ENCODE measurements at regions not wholly inside any gene's neighbourhood (a gene's known extent, or its start where the extent isn't known, plus 50 kb on each side); places are given as distances from the start of the nearest gene placed in this dataset.
A peak's percentile ranks its signal among the peaks of the same experiment; 100 is the strongest.

DNA sequence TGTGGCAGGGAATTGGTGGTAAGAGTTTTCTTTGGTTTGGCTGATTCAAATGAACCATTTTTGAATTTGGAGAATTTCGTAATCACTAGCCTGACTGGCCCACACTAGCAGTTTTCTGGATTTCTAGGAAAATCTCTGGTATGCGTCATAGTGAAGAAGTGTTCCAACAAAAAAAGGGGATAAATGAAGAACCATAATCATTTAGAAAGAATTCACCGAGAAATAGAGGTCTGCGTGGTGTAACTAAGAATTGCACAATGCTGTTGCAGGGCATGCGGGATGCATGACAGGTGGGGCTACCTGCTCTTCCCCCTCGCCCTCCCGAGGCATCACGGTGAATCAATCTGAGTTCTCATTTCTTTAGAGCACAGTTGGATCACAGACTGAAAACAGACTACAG is 232.3 kb upstream of the PAPPA start:
- no peaks in the 10 kb centered on the region for H3K36me3 ChIP-seq
- peaks cover 0 to 12% (median 0%) of the 10 kb centered on the region in 12 donors for H3K4me1 ChIP-seq
- no peak overlapping the region for H3K4me3 ChIP-seq
- H3K9me3 ChIP-seq: peaks cover 0 to 5% (median 0%) of the 10 kb centered on the region in 12 donors
- DNase-seq: no peak
- intact Hi-C loops (cut with DNase I): loop anchor here in 1 of 10 donors (10.0 kb wide), 1 partner anchor 164 kb away; no protein-coding TSS in a partner anchor
- no peaks in the 10 kb centered on the region for H3K27me3 ChIP-seq
- no peak overlapping the region for H3K27ac ChIP-seq
- WGBS, 4 donors: 79 to 88% (median 85%) methylated on average over 8 of the region's 8 CpGs
- peak in 2 of 4 donors; percentile 8 to 23 for ATAC-seq
- TF ChIP-seq, protein P1, sequence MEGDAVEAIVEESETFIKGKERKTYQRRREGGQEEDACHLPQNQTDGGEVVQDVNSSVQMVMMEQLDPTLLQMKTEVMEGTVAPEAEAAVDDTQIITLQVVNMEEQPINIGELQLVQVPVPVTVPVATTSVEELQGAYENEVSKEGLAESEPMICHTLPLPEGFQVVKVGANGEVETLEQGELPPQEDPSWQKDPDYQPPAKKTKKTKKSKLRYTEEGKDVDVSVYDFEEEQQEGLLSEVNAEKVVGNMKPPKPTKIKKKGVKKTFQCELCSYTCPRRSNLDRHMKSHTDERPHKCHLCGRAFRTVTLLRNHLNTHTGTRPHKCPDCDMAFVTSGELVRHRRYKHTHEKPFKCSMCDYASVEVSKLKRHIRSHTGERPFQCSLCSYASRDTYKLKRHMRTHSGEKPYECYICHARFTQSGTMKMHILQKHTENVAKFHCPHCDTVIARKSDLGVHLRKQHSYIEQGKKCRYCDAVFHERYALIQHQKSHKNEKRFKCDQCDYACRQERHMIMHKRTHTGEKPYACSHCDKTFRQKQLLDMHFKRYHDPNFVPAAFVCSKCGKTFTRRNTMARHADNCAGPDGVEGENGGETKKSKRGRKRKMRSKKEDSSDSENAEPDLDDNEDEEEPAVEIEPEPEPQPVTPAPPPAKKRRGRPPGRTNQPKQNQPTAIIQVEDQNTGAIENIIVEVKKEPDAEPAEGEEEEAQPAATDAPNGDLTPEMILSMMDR (IDR thresholded peaks at IDR 0.05): no peak
- TF ChIP-seq POLR2A (IDR thresholded peaks at IDR 0.05): no peak

DNA sequence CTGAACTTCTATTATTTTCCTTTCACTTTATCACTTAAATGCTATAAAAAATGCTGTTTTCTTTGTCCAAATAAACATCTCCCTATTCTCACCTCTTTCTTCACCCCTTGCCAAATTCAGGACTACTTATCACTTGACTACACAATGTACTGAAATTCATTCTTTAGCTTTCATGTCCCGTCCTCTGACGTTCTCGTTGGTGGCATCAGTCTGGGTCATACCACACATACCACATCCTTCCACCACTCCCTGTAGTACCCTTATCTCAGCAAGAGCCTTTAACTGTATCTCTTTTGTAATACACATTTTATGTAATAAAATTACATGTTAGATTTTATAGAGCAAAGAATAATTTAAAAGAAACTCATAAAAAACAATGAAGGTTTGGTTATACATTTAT is 231.1 kb upstream of the PAPPA start:
- H3K9me3 ChIP-seq: peaks cover 0 to 5% (median 0%) of the 10 kb centered on the region in 12 donors
- no peaks in the 10 kb centered on the region for H3K27me3 ChIP-seq
- TF ChIP-seq POLR2A (IDR thresholded peaks at IDR 0.05): no peak
- TF ChIP-seq, protein P1 (IDR thresholded peaks at IDR 0.05): no peak
- H3K4me3 ChIP-seq: no peak overlapping the region
- H3K36me3 ChIP-seq: no peaks in the 10 kb centered on the region
- peak in 1 of 5 donors; percentile 33 for DNase-seq
- 28 to 29% (median 29%) methylated on average over 3 of the region's 3 CpGs for WGBS, 4 donors
- peak overlapping the region in 1 of 12 donors; percentile 72 for H3K27ac ChIP-seq
- ATAC-seq: peak; percentile 62 to 79 (median 68)
- intact Hi-C loops (cut with DNase I): loop anchor here in 1 of 10 donors (10.0 kb wide), 1 partner anchor 162 kb away; no protein-coding TSS in a partner anchor
- H3K4me1 ChIP-seq: peaks cover 0 to 12% (median 0%) of the 10 kb centered on the region in 12 donors

DNA sequence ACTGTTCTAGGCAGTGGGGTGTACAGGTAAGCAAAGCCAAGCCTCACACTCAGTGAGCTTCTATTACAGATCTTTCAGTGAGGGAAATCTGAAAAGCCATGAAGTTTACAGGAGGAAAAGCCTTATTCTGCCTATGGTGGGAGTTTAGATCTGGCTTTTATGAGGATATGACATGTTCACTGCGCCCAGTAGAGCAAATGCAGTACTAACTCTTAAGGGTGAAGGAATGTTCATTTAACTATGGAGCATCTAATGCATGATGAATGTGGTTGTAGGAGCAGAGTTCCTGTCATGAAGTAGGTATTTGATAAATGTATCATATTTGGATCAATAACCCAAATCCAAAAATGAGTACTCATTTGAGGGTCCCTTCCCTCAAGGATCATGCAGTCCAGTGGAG is 230.2 kb upstream of the PAPPA start:
- peak in 1 of 4 donors; percentile 22 for ATAC-seq

More for the DNA sequence above, 230.2 kb upstream of the PAPPA start:
- Histone ChIP-seq H3K4me3 (no peak overlapping the region), H3K27ac (peak overlapping the region in 7 of 12 donors; percentile 11 to 72 (median 29)), H3K9me3 (peaks cover 0 to 5% (median 0%) of the 10 kb centered on the region in 12 donors), H3K27me3 (no peaks in the 10 kb centered on the region), H3K4me1 (peaks cover 0 to 12% (median 0%) of the 10 kb centered on the region in 12 donors), H3K36me3 (no peaks in the 10 kb centered on the region)
- TF ChIP-seq, protein P1 (IDR thresholded peaks at IDR 0.05): no peak
- TF ChIP-seq POLR2A (IDR thresholded peaks at IDR 0.05): no peak
- intact Hi-C loops (cut with DNase I): loop anchor here in 1 of 10 donors (10.0 kb wide), 1 partner anchor 161 kb away; no protein-coding TSS in a partner anchor
- DNase-seq: no peak
- WGBS, 4 donors: 72 to 85% (median 82%) methylated on average over 1 of the region's 1 CpG
